ENCODE measurements at regions not wholly inside any gene's neighbourhood (a gene's known extent, or its start where the extent isn't known, plus 50 kb on each side); places are given as distances from the start of the nearest gene placed in this dataset.

DNA sequence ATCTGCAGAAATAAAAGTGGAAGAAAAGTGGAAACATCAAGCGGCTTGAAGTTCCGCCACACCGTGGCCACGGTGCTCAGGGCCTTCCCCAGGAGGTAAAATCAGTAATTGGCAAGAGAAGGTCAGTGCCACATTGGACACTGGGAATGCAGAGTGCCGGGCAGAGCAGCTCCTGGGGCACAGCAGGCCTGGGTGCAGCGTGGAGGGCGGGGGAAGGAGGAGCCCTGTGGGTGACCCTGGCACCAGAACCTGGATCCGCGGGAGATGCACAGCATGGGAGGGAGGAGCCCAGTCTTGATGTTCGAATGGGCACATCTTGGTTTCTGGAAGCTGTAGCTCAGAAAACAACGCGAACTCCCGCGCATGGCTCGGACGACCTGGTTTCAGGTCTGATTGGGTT lies 630.2 kb downstream of the GALR1 start:
- Histone ChIP-seq H3K27me3 (no peaks in the 10 kb centered on the region), H3K4me3 (no peak overlapping the region), H3K9me3 (no peaks in the 10 kb centered on the region), H3K27ac (no peak overlapping the region), H3K36me3 (no peaks in the 10 kb centered on the region), H3K4me1 (no peaks in the 10 kb centered on the region)
- no peak for TF ChIP-seq POLR2AphosphoS5 (IDR thresholded peaks at IDR 0.05; ENCODE audit: insufficient read depth in 1 of 2, low read depth in 1 of 2)
- TF ChIP-seq POLR2A (IDR thresholded peaks at IDR 0.05) = no peak
- TF ChIP-seq, protein P1, sequence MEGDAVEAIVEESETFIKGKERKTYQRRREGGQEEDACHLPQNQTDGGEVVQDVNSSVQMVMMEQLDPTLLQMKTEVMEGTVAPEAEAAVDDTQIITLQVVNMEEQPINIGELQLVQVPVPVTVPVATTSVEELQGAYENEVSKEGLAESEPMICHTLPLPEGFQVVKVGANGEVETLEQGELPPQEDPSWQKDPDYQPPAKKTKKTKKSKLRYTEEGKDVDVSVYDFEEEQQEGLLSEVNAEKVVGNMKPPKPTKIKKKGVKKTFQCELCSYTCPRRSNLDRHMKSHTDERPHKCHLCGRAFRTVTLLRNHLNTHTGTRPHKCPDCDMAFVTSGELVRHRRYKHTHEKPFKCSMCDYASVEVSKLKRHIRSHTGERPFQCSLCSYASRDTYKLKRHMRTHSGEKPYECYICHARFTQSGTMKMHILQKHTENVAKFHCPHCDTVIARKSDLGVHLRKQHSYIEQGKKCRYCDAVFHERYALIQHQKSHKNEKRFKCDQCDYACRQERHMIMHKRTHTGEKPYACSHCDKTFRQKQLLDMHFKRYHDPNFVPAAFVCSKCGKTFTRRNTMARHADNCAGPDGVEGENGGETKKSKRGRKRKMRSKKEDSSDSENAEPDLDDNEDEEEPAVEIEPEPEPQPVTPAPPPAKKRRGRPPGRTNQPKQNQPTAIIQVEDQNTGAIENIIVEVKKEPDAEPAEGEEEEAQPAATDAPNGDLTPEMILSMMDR (IDR thresholded peaks at IDR 0.05) = no peak
- no peak for DNase-seq (ENCODE audit: extremely low spot score in 2 of 2)
- intact Hi-C loops (cut with DNase I) = no loop called here

DNA sequence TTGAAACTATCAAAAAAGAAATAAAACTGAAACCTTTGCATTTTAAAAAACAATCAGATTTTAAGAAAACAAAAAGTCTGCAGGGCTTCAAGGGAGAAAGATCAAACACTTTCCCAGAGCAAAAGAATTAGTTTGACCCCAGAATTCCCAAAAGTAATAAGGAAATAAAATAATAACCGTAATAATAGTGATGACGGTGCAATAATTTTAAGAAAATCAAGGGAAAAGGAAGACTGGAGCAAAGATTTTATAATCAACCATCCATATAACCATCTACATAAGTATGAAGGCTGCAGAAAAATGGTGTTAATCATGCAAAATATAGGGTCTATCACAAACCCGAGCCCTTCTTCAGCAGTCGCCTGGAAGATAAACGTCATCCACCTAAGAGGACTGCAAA lies 634.8 kb downstream of the GALR1 start:
- Histone ChIP-seq H3K9me3 (no peaks in the 10 kb centered on the region), H3K27ac (no peak overlapping the region), H3K4me1 (no peaks in the 10 kb centered on the region), H3K27me3 (no peaks in the 10 kb centered on the region), H3K36me3 (no peaks in the 10 kb centered on the region), H3K4me3 (no peak overlapping the region)
- DNase-seq (ENCODE audit: extremely low spot score in 2 of 2) = no peak
- intact Hi-C loops (cut with DNase I) = no loop called here
- TF ChIP-seq POLR2AphosphoS5 (IDR thresholded peaks at IDR 0.05; ENCODE audit: insufficient read depth in 1 of 2, low read depth in 1 of 2) (no peak), POLR2A (IDR thresholded peaks at IDR 0.05) (no peak)
- TF ChIP-seq, protein P1 (IDR thresholded peaks at IDR 0.05) = no peak

DNA sequence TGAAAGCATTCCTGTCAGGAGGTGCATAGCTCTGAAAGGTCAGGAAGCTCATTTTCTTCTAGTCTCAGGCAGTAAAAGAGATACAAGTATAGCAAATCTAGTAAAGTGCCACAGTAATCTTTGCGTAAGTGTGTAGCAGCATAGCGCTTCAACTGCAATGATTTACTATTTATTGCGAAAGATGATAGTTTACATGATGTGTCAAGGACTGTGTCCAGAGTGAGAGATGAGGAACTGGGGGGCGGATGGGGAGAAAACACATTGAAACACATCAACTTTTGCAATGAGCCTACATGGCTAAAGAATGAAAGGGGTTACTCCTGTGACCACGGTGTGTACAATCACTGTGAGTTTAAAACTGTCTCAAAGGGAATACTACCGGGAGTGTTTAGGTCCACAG lies 644.4 kb downstream of the GALR1 start:
- Histone ChIP-seq H3K27ac (no peak overlapping the region), H3K27me3 (no peaks in the 10 kb centered on the region), H3K4me3 (no peak overlapping the region), H3K36me3 (no peaks in the 10 kb centered on the region), H3K4me1 (no peaks in the 10 kb centered on the region), H3K9me3 (no peaks in the 10 kb centered on the region)
- TF ChIP-seq, protein P1 (IDR thresholded peaks at IDR 0.05) = no peak
- TF ChIP-seq POLR2A (IDR thresholded peaks at IDR 0.05) (no peak), POLR2AphosphoS5 (IDR thresholded peaks at IDR 0.05; ENCODE audit: insufficient read depth in 1 of 2, low read depth in 1 of 2) (no peak)
- no peak for DNase-seq (ENCODE audit: extremely low spot score in 2 of 2)
- intact Hi-C loops (cut with DNase I) = no loop called here

DNA sequence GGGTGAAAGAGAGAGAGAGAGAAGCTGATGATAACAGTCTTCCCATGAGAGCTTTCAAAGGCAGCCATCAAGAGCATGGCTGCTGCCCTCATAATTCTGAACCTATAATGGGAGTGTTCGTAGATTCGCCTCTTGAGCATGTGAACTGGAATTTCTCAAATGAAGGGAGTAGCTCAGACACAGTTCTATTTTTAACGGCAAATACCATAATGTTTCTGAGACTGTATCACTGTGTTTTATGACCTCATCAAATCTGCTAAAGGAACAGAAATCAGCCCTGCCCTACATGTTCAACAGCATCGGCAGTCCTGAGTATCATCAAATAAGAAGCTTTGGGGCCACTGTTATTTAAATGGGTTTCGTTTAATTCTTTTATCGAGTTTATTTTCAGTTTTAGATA lies 645.6 kb downstream of the GALR1 start:
- TF ChIP-seq POLR2AphosphoS5 (IDR thresholded peaks at IDR 0.05; ENCODE audit: insufficient read depth in 1 of 2, low read depth in 1 of 2) (no peak), POLR2A (IDR thresholded peaks at IDR 0.05) (no peak)
- TF ChIP-seq, protein P1 (IDR thresholded peaks at IDR 0.05) = no peak
- H3K36me3 ChIP-seq = no peaks in the 10 kb centered on the region
- no peak overlapping the region for H3K27ac ChIP-seq
- no peaks in the 10 kb centered on the region for H3K27me3 ChIP-seq
- no peaks in the 10 kb centered on the region for H3K9me3 ChIP-seq
- no peak for DNase-seq (ENCODE audit: extremely low spot score in 2 of 2)
- intact Hi-C loops (cut with DNase I) = loop anchor here (5.0 kb wide), 2 partner anchors 347 to 973 kb away; no protein-coding TSS in a partner anchor
- peaks cover 4% of the 10 kb centered on the region for H3K4me1 ChIP-seq
- H3K4me3 ChIP-seq = no peak overlapping the region

DNA sequence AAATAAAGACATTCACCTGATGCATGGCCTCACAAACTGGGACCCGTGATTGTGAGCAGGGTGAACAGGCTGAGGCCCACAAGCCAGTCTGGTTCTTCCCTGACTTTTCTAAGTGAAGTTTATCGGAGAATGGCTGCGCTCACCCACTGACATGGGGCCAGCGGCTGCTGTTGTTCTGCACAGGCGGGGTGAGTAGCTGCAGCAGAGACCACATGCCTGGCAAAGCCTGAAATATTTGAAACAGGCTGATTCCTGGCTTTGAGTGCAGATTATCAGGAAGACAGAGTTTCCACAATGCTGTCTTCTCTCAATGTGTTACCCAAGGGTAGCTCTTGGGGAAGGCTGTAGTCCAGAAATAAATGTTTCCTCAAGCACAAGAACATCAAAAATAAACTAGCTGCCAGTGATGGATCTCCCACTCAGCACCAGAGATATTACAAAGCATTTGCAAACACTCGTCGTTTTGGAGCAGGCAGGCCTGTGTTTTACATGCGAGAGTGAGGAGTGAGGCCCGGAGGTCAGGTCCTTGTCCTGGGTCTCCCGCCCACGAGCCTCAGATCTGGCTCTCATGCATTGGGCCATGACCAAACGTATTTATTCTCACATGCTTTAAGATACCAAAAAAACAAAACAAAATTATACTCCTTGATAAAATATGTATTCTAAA lies 647.1 kb downstream of the GALR1 start:
- TF ChIP-seq, protein P1 (IDR thresholded peaks at IDR 0.05) = no peak
- TF ChIP-seq POLR2AphosphoS5 (IDR thresholded peaks at IDR 0.05; ENCODE audit: insufficient read depth in 1 of 2, low read depth in 1 of 2) (no peak), POLR2A (IDR thresholded peaks at IDR 0.05) (no peak)
- H3K36me3 ChIP-seq = no peaks in the 10 kb centered on the region
- intact Hi-C loops (cut with DNase I) = loop anchor here (5.0 kb wide), 2 partner anchors 346 to 974 kb away; no protein-coding TSS in a partner anchor
- H3K27me3 ChIP-seq = no peaks in the 10 kb centered on the region
- H3K9me3 ChIP-seq = no peaks in the 10 kb centered on the region
- peaks cover 4% of the 10 kb centered on the region for H3K4me1 ChIP-seq
- no peak overlapping the region for H3K27ac ChIP-seq
- H3K4me3 ChIP-seq = no peak overlapping the region
- DNase-seq (ENCODE audit: extremely low spot score in 2 of 2) = no peak

All from vagina (tissue), 2 donors.